NCI-H2196 (cell line): ENCODE measurements at regions not wholly inside any gene's neighbourhood (a gene's known extent, or its start where the extent isn't known, plus 50 kb on each side); places are given as distances from the start of the nearest gene placed in this dataset.
"Not testable (repeated sequence)": the region's sequence is repeated elsewhere in the genome, so short reads cannot be mapped to it uniquely, and the experiment has no call there.

Experiments
- DNase-seq: peaks from one replicate; lab custom pipeline; 2025; ENCODE audit not compliant: unreplicated experiment; lab: John Stamatoyannopoulos, UW

GRCh38 chr10:131363416-131363815 is 51.9 kb upstream of the TCERG1L start:
- no peak for DNase-seq

GRCh38 chr10:131371571-131371970 is 60.0 kb upstream of the TCERG1L start:
- DNase-seq: no peak

- no peak for DNase-seq
Observed at GRCh38 chr10:131381576-131381975, 70.1 kb upstream of the TCERG1L start.

- DNase-seq: not testable (repeated sequence)
Observed at GRCh38 chr10:131385161-131385872, 73.8 kb upstream of the TCERG1L start.

- no peak for DNase-seq
Observed at GRCh38 chr10:131387018-131387529, 75.6 kb upstream of the TCERG1L start.

GRCh38 chr10:131391936-131392335 is 80.4 kb upstream of the TCERG1L start:
- no peak for DNase-seq

- no peak for DNase-seq
Observed at GRCh38 chr10:131396121-131397050, 84.9 kb upstream of the TCERG1L start.

GRCh38 chr10:131398166-131398565 is 86.6 kb upstream of the TCERG1L start:
- no peak for DNase-seq

- DNase-seq: no peak
Observed at GRCh38 chr10:131399981-131400380, 88.5 kb upstream of the TCERG1L start.

GRCh38 chr10:131400513-131400912 is 89.0 kb upstream of the TCERG1L start:
- no peak for DNase-seq

- no peak for DNase-seq
Observed at GRCh38 chr10:131402771-131403650, 91.5 kb upstream of the TCERG1L start.

- no peak for DNase-seq
Observed at GRCh38 chr10:131403936-131404335, 92.4 kb upstream of the TCERG1L start.

GRCh38 chr10:131404886-131405285 is 93.4 kb upstream of the TCERG1L start:
- DNase-seq: no peak

- DNase-seq: no peak
Observed at GRCh38 chr10:131406676-131407392, 95.3 kb upstream of the TCERG1L start.

- DNase-seq: no peak
Observed at GRCh38 chr10:131418681-131419080, 107.2 kb upstream of the TCERG1L start.

- DNase-seq: no peak
Observed at GRCh38 chr10:131419797-131420196, 108.3 kb upstream of the TCERG1L start.

GRCh38 chr10:131420867-131421266 is 109.3 kb upstream of the TCERG1L start:
- no peak for DNase-seq

- no peak for DNase-seq
Observed at GRCh38 chr10:131421381-131421780, 109.9 kb upstream of the TCERG1L start.

- DNase-seq: no peak
Observed at GRCh38 chr10:131422731-131423130, 111.2 kb upstream of the TCERG1L start.

GRCh38 chr10:131424053-131424452 is 112.5 kb upstream of the TCERG1L start:
- no peak for DNase-seq
